ENCODE measurements at regions not wholly inside any gene's neighbourhood (a gene's known extent, or its start where the extent isn't known, plus 50 kb on each side); places are given as distances from the start of the nearest gene placed in this dataset.

DNA sequence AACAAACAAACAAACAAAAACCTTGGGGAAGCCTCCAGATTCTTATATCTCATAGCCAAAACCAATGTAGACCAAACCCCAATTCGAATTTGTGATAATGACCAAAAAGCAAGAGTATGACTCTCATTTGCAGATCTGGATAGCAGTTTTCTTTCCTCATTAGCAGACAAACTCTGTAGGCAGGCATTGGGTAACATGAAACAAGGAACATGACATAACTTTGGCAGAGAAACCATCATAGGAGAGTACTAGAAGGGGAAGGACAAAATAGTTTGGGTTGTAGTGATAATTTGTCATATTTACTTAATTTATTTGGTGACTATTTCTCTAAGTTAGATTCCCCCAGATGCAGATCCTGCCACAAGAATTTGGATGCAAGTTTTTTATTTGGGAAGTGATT, 187.8 kb downstream of the MID1IP1 start:
- DNase-seq (ENCODE audit: low read depth in 2 of 2) = no peak

DNA sequence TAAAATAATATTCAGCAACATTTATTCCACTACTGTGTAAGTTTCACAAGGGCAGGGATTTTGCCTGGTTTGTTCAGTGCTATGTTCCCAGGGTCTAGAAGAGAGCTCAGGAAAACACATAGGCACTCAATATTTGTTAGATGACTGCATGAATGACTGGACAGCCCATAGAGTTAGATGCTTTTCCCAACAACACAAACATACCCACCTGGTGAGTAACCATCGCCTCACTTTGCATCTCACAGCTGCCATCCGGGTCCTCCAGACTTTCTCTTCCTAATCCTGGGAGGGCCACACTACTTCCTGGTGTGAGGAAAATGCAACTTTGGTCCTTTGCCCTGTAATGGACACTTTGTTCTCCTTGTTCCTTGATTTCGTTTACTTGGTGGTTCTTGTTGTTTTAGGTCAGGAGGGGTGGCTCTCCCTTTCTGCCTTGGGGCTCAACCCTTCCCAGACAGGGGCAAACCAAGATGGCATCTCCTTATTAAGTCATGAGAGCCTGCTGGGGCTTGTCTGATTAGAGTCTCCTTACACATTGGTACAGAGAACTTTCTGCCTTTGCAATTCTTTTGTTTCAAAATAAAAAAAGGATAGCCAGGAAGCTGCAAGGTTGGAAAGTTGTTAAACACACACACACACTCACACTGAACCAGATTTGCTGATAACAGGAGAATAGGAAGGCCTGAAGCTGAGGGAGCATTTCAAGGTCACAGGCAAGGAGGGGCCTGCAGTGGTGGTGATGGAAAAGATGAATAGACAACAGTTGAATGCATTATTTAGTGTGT, 190.6 kb downstream of the MID1IP1 start:
- no peak for DNase-seq (ENCODE audit: low read depth in 2 of 2)

DNA sequence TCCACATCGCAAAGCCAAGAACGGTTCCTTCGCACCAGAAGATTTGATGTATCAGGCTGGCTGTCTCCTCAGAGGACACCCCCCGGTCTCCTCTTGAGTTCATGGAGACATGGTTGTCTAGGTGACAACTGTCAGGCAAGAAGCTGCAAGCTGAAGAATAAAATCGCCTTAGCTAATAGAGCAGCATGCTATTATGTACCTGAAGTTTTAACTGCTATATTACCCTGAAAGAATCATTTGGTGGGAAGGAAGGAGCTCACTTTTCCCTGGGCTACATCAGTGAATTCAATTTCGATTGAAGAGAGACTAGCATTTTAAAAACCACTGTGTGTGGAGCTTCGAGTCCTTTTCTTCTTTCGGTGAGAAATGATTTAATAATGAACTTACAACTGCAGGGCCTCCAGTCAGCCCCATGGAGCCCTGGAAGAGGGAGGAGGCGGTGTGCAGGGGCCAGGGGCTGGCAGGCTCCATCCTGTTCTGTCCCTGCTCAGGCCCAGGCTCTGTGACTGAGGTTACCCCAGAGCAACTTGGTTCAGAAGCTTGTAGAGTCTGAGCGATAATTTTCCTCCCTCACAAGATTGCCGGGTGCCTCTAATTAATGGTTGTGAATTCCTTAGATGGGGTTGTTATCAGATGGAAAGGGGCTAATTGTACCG, 191.3 kb downstream of the MID1IP1 start:
- no peak for DNase-seq (ENCODE audit: low read depth in 2 of 2)

DNA sequence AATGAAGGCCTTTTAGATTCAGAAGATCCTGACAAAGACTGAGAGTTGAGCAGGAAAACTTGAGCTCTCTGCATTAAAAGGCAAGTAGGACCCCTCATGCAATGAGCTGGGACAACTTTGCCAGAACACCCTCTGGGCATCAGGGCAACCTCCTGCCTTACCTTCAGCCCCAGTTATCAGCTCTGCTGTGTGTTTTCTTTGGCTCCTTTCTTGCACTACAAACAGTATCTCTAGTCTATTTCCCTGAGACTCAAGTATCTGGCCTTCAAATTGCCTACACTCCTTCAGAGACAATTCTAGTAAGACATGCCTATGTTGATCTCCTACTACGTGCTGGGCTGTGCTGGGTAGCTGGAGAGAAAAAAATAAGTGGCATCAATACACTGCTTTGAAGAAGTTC, 192.2 kb downstream of the MID1IP1 start:
- DNase-seq (ENCODE audit: low read depth in 2 of 2) = no peak

DNA sequence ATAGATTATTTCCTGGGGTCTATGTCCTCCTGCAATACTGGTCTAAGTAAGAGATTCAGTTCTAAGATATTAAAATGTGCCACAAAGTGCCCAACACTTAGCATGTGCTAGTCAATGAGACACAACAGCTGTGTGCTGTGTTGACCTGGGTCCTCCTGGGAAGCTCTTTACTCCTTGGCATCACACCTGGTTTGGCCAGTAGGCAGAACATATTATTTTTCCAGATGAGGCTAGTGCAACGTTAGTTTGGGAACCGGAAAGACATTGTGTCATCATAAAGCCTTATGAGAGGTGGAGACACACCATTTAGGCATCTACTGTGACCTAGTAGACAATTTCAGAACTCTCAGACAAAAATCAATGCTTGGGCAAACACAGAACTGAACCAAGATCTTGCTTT, 197.8 kb downstream of the MID1IP1 start:
- DNase-seq (ENCODE audit: low read depth in 2 of 2) = no peak

DNA sequence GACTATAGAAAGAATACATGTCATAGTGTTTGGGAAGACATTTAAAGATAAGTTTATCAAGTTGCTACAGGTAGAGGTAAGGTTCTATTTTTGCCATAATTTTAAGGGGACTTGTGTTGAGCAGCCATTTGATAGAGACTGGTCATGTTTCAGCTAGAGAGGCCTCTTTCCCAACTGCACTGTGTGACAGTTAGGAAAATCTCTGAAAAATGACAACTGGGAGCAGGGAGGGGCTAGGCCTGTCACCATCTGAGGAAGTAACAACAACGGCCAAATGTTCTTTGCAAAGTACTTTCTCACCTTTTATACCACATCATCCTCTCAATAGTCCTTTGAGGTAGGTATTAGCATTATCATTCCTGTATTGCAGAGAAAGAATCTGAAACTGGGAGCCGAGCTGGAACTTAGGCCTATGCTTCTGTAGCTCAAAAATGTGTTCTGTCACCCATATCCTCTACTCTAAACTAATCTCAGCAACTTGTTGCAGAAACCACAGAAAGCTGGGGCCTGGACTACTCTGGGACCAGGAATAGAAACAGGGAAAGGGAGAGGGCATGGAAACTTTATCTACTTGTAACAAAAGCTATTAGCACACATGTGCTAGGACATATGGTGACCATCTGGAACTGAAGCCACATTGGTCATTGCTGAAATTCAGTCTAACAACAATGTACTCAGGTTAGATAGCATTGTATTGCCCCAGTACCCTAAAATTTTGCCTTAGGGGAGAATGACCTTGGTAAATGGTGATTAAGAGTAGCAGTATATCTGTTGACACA, 198.9 kb downstream of the MID1IP1 start:
- no peak for DNase-seq (ENCODE audit: low read depth in 2 of 2)

DNA sequence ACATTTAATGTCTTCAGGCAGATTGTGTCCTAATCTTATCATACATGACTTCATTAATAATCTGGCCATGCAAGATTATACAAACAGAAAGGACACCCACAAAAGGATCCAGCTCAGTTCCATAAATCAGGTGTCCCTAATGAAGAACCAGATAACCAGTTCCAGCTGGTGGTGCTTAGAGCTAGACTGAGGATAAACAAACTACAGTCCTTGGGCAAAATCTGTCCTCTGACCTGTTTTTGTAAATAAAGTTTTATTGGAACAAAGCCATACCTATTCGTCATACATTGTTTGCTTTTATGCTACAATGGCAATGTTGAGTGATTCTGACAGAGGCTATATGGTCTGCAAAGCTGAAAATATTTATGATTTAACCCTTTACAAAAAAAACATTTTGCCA, 199.5 kb downstream of the MID1IP1 start:
- no peak for DNase-seq (ENCODE audit: low read depth in 2 of 2)

DNA sequence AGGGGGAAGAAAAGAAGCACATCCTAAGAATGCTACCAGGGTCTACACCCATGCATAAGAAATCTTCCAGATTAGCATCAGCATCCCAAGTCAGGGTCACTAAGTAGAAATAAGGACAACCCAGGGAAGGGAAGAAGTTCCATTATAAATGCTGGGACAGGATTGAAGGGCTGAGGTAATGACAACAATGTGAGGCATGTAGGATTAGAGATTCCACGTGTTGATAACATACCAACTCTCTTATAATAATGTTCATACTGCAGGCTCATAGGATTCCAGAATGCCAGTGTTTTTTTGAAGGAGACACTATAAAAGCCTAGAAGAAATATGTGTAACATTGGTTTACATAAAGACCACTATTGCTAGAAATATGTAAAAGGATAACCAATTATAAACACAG, 201.2 kb downstream of the MID1IP1 start:
- no peak for DNase-seq (ENCODE audit: low read depth in 2 of 2)

DNA sequence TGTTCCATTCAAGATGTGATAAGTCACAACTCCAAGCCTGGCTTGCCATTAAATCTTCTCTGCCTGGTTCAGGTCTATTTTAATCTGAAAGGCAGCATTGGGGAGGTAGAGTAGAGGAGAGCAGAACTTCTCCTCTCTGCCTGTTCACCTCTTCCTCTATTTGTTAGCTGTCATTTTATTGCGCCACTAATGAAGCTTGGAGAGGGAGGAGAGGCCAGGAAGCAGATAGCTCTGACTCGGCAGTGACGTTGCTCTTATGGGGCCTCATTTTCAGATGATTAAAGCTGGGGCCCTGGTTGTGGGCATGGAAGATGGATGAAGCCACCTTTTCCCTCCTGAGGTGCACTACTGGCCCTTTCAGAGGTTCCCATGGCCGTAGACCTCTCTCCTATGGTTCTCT, 207.3 kb downstream of the MID1IP1 start:
- no peak for DNase-seq (ENCODE audit: low read depth in 2 of 2)

DNA sequence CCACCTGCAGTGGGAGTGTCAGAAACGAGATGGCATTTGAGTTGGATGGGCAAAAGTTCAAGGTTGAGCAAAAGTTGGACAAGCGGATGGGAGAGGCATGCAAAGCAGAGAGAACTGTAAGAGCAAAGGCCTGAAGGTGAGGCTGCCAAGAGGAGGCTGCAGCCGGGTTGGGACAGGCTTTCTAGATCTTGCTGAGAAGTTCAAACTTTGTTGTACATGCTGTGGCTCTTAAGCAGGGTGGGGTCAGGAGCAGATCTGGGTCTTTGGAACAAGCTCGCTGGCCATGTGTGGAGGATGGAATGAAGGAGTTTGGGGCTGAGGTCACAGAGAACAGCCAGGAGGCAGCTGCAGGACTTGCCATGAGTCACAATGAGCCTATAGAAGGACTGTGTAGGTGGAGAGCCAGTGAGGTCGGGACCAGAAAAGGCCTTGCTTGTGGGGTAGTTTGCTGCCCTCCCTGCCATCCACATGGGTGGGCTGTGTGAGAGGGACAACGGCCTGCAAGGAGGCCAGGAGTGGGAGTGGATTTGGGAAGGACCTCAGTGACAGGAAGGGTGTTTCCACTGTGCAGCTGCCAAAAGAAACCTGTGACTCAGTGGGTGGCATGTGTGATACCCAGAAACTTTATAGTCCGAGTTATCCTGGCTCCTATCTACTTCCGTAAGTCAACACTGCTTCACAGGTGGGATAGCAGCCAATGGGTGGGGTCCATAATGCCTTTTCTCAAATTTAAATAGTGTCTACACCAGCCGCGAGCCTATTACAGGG, 210.4 kb downstream of the MID1IP1 start:
- no peak for DNase-seq (ENCODE audit: low read depth in 2 of 2)

DNA sequence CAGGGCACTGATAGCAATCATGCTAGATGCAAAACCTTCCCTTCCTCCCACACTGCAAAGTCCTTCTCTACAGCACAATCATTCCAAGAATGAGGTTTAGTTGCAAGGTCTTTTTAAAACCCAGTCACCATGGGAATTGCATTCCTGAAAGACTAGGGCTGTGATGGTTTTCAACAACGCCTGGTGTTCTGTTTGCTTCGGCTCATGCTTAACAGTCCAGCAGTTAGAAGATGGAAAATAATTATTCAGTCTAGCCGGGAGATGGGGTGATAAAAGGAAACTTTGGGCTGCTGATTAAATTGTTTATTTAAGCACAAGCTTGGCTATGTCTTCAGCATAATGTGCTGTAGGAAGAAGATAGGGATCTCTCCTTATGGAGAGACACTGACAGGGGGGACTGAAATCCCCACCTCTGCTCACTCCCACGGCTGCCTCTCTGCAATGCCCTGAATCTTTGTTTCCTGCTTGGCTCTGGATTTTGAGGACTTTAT, 211.4 kb downstream of the MID1IP1 start:
- DNase-seq (ENCODE audit: low read depth in 2 of 2) = no peak

DNA sequence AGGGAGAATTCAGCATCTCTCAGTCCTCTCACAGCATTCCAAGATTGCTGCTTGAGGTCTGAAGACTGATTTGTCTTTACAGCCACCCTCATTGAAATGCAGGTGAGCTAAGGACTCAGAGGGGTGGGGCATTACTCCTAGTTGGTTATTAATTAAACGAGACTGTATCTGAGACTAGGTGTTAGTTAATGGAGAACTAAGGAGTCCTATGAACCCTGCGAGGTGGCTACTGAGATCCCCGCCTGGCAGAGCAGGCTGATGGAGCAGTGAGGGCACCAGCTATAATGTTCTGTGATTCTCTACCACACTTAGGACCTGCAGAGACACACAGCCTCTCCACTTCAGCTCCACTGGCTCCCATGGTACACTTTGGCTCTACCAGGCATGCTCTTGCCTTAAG, 215.3 kb downstream of the MID1IP1 start:
- no peak for DNase-seq (ENCODE audit: low read depth in 2 of 2)

DNA sequence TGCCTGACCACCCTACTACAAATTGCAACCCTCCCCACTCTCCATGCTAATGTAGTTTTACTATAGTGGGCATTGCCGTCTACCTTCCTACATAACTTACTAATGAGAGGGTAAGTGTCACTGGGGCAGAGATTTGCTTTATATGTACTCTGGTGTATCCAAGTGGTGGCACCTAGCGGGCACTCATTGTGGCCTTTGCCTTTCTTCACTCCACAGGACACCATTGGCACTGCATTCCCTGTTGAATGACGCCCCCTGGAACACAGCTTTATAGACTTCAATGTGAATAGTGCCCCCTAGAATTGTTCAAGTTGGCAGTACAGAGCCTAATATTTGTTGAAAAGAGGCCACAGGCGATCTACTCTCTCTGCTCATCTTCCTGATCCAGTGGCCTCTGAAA, 215.8 kb downstream of the MID1IP1 start:
- no peak for DNase-seq (ENCODE audit: low read depth in 2 of 2)

DNA sequence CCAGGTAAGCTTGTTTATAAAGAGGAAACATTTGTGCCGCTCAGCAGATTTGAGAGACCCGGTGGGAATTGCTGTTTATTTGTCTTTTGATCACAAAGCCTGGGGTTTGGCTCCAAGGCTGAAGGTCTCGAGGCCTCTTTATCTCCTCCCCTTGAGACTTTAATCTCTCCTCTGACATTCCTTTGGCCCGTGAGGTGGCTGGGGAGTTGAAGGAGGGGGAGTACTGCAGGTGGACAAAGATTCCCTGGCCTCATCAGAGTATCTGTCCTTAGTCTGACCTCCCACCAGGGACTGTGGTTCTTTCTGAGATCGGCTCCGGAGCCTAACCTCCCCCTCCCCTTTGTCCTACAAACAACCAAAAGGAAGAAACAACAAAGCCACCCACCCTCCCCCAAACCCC, 216.5 kb downstream of the MID1IP1 start:
- no peak for DNase-seq (ENCODE audit: low read depth in 2 of 2)

DNA sequence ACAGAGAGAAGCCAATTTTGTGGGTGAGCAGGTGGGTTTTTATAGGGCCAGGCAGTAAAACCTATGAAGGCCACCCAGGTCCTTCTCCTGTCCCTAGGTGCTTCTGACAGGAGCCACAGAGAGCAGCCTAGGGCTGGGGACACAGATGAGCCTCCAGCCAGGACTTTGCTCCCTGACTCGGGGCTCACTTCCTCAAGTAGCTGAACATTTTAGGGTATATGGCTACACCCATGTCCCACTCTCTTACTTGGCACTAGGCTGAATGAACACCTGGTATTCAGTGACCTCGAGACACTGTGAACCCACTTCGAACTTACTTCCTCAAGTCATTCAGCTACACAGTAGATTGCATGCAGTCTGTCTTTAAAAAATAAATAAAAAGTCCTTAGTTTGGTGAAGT, 217.3 kb downstream of the MID1IP1 start:
- DNase-seq (ENCODE audit: low read depth in 2 of 2) = no peak

DNA sequence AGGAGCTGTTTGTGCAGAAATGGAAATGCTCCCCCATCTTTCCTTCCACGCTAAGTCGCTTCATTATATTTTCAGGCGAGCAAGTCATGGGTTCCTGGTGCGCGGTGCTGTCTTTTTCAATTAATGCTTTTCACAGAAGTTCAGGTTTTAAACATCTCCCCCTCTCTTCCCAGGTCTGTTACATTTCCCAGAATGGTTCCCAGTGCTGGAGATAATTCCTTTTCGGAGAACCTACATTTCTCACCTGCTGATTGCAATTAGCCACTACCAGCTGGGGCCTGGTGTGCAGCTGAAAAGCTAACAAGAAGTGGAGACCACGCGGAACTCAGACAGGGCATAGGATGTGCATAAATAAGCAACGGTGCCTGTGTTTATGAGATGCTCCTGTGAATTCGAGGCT, 217.8 kb downstream of the MID1IP1 start:
- no peak for DNase-seq (ENCODE audit: low read depth in 2 of 2)

DNA sequence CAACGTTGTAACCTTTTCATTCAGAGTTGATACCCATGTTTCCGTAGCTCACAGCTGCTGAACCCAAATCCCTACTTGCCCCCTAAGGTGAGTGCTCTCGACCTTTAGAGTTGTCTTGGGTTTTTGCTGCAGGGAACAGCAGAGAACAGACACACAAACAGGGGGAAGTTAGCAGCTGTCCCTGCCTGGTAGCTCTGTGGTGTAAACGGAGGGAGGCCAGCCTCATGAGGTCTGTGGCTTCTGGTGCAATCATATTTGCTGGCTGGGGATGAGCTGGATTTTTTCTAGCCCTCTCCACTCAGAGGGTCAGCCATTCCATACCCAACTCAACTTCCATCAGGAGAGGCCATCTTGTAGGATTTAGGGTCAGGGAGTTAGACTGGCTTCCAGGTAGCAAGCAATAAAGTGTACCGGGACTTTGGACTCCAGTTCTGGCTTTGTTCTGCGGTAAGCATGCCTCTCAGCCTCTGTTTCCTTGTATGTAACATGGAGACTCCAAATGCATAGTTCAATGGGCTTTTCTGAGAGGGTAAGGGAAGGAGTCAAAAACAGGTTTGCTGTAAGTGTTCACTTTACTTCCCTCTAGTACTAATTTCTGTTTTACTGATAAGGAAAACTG, 218.9 kb downstream of the MID1IP1 start:
- no peak for DNase-seq (ENCODE audit: low read depth in 2 of 2)

DNA sequence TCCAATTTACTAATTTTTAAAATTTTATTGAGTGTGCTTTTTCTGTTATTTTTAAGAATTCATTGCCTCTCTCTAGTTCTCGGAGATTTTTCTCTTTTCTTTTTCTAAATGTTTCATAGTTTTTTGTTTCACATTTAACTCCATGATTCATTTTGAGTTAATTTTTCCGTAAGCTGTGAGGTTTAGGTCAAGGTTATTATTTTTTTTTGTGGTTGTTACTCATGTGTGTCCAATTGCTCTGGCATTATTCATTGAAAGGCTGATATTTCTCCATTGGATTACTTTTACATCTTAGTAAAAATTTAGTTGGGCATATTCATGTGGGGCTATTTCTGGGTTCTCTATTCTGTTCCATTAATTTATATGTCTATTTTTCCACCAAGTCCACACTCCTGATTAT, 220.8 kb downstream of the MID1IP1 start:
- DNase-seq (ENCODE audit: low read depth in 2 of 2) = no peak

DNA sequence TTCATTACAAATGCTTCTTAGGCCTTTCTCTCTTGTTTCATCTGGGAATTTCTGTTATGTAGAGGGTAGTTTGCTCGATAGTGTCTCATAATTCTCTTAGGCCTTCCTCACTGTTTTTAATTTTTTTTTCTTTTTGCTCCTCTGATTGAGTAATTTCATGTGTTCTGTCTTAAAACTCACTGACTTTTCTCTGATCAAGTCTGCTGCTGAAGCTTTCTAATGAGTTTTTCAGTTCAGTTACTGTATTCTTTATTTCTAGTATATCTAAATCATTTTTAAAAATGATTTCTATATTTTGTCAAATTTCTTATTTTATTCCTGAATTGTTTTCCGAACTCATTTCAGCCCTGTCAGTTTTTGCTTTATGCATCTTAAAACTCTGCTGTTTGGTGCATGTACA, 228.0 kb downstream of the MID1IP1 start:
- no peak for DNase-seq (ENCODE audit: low read depth in 2 of 2)

DNA sequence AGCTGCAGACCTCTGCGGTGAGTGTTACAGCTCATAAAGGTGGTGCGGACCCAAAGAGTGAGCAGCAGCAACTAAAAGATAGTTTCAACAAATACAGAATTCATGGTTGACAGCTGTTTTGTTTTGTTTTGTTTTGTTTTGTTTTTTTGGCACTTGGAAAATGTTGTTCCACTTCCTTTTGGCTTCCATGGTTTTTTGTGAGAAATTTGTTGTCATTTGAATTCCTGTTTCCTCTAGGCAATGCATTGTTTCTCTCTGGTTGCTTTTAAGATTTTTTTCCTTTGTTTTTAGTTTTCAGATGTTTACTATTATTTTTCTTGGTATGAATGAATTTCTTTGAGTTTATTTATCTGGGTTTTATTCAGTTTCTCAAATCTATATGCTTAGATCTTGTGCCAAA, 229.4 kb downstream of the MID1IP1 start:
- DNase-seq (ENCODE audit: low read depth in 2 of 2) = no peak

DNA sequence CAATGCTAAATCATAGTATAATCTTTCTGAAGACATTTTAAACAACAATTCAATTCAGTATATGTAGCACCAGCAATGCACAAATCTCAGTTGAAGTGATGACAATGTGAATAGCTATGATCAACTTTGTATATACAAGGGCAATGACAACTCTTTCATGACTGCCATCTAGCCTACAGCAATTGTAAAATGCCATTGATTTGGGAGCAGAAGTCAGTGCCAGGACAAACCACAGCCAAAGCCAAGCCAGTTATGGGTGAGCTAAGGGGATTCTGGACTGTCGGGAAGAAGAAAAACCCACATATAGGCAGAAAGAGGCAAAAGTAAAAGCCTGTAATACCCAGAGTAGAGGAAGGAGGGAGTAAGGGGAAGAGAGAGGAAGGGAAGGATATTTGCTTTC, 238.6 kb downstream of the MID1IP1 start:
- no peak for DNase-seq (ENCODE audit: low read depth in 2 of 2)

Data from fibroblast of skin of left quadriceps (primary cell).